Lung (tissue), 11 donors: ENCODE measurements at regions not wholly inside any gene's neighbourhood (a gene's known extent, or its start where the extent isn't known, plus 50 kb on each side); places are given as distances from the start of the nearest gene placed in this dataset.

ENCODE experiments used
- ATAC-seq: fragments of 200-7000 bp; cut with Tn5 transposase; one replicate; pipeline ENCODE4 v1.9.1; 2020; ENCODE audit warnings: moderate number of reproducible peaks; ENCODE audit not compliant: insufficient read depth, low FRiP score
- DNase-seq, 3 donors: peaks; one replicate each; pipeline ENCODE4 v3.0.0-alpha.2; 2013 to 2017
- H3K27ac ChIP-seq, 2 donors: one replicate each; pipeline ENCODE4 v1.5.1; 2013; ENCODE audit warnings: mild to moderate bottlenecking in 2 of 2, moderate library complexity in 2 of 2, control low read depth in 1 of 2, inconsistent platforms in 1 of 2, low read depth in 1 of 2, low read length in 1 of 2
- H3K27me3 ChIP-seq, 3 donors: one replicate each; pipeline ENCODE4 v1.5.1; 2013; ENCODE audit warnings: low read length in 2 of 3; ENCODE audit not compliant: control insufficient read depth in 3 of 3, insufficient read depth in 3 of 3
- H3K36me3 ChIP-seq, 4 donors: one replicate each; pipeline ENCODE4 v1.5.1; 2013; ENCODE audit warnings: low read length in 4 of 4, mild to moderate bottlenecking in 1 of 4, moderate library complexity in 1 of 4; ENCODE audit not compliant: control insufficient read depth in 4 of 4, insufficient read depth in 4 of 4
- H3K4me1 ChIP-seq, 5 donors: one replicate each; pipeline ENCODE4 v1.5.1; 2013; ENCODE audit warnings: low read length in 5 of 5, mild to moderate bottlenecking in 2 of 5, moderate library complexity in 1 of 5; ENCODE audit not compliant: control insufficient read depth in 5 of 5, insufficient read depth in 5 of 5
- H3K4me3 ChIP-seq: one replicate; pipeline ENCODE4 v1.5.1; 2013; ENCODE audit warnings: mild to moderate bottlenecking, control low read depth, moderate library complexity
- H3K9ac ChIP-seq, 2 donors: one replicate each; pipeline ENCODE4 v1.5.1; 2013; ENCODE audit warnings: low read length in 2 of 2, control low read depth in 1 of 2; ENCODE audit not compliant: insufficient read depth in 1 of 2
- H3K9me3 ChIP-seq, 4 donors: one replicate each; pipeline ENCODE4 v1.5.1; 2013; ENCODE audit warnings: low read length in 3 of 4, mild to moderate bottlenecking in 1 of 4, moderate library complexity in 1 of 4; ENCODE audit not compliant: control insufficient read depth in 4 of 4, insufficient read depth in 3 of 4
- WGBS, 2 donors: extraction: QIAGEN DNeasy Blood & Tissue Kit; methylation state at CpG; one replicate each; pipeline ENCODE4 v1.1.7; 2013; 5-methylcytosine and 5-hydroxymethylcytosine counted together
- TF ChIP-seq, protein P1 (sequence below): IDR thresholded peaks from 2 replicates; pipeline ENCODE4 v1.5.1; 2012; ENCODE audit warnings: mild to moderate bottlenecking; ENCODE audit errors: control extremely low read depth, extremely low read depth
- donor health status: control.
- donor health status: control.
- donor health status: Bipolar disorder and iron deficiency.
- donor health status: healthy.
- donor health status: DM: yes; HTN: yes; CAD: no.

DNA sequence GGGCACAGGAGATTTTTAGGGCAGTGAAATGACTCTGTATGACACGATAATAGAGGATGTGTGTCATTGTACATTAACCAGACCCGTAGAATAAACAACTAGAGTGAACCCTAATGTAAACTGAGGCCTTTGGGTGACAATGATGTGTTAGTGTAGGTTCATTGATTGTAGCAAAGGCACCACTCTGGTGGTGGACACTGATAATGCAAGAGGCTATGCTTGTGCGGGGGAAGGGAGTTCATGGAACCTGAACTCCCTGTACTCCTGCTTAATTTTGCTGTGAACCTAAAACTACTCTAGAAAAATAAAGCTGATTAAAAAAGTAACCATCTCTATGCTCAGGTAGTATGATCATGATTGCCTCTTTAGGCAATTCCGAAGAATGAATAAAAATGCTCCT is 96.3 kb upstream of the VIPR2 start:
- ATAC-seq (no peak), DNase-seq (no peak)
- H3K4me3 ChIP-seq, result no peak overlapping the region
- no peaks in the 10 kb centered on the region for H3K4me1 ChIP-seq
- WGBS, 2 donors, result 88 to 90% methylated on average over 4 of the region's 4 CpGs
- TF ChIP-seq, protein P1, sequence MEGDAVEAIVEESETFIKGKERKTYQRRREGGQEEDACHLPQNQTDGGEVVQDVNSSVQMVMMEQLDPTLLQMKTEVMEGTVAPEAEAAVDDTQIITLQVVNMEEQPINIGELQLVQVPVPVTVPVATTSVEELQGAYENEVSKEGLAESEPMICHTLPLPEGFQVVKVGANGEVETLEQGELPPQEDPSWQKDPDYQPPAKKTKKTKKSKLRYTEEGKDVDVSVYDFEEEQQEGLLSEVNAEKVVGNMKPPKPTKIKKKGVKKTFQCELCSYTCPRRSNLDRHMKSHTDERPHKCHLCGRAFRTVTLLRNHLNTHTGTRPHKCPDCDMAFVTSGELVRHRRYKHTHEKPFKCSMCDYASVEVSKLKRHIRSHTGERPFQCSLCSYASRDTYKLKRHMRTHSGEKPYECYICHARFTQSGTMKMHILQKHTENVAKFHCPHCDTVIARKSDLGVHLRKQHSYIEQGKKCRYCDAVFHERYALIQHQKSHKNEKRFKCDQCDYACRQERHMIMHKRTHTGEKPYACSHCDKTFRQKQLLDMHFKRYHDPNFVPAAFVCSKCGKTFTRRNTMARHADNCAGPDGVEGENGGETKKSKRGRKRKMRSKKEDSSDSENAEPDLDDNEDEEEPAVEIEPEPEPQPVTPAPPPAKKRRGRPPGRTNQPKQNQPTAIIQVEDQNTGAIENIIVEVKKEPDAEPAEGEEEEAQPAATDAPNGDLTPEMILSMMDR, result no peak
- H3K9ac ChIP-seq, result no peak overlapping the region
- peaks cover 0 to 2% (median 0%) of the 10 kb centered on the region in 4 donors for H3K9me3 ChIP-seq
- no peaks in the 10 kb centered on the region for H3K27me3 ChIP-seq
- no peak overlapping the region for H3K27ac ChIP-seq
- H3K36me3 ChIP-seq, result no peaks in the 10 kb centered on the region

DNA sequence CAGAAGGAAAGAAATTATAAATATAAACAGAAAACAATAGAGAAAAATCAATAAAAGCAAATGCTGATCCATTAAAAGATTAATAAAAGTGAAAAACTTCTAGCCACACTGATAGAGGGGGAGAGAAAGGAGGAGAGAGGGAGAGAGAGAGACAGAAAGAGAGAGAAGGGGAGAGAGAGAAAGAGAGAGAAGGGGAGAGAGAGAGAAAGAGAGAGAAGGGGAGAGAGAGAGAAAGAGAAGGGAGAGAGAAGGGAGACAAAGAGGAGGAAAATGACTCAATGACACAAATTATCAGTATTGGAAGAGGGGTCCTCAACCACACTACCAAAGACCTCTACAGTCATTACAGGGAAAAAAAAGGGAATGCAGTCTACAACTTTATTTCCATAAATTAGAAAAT is 94.4 kb upstream of the VIPR2 start:
- H3K27me3 ChIP-seq, result no peaks in the 10 kb centered on the region
- H3K9ac ChIP-seq, result no peak overlapping the region
- DNase-seq, result no peak
- no peaks in the 10 kb centered on the region for H3K4me1 ChIP-seq
- H3K36me3 ChIP-seq, result no peaks in the 10 kb centered on the region
- no peak for ATAC-seq
- peaks cover 0 to 2% (median 0%) of the 10 kb centered on the region in 4 donors for H3K9me3 ChIP-seq
- TF ChIP-seq, protein P1, result no peak
- H3K27ac ChIP-seq, result no peak overlapping the region
- H3K4me3 ChIP-seq, result no peak overlapping the region

DNA sequence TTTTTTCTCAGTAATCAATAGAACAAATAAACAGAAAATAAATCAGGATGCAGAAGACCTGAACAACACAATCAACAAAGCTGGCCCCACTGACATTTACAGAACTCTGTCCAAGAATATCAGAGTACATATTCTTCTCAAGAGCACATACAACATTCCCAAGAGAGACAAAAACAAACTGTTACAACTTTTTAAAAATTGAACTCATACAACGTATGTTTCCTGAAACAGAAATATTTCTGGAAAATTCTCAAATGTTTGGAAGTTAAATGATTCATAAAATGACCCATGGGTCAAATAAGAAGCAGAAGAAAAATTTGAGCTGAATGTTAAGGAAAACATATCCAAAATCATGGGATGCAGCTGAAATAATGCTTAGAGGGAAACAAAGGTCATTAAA is 93.9 kb upstream of the VIPR2 start:
- ATAC-seq (no peak), DNase-seq (no peak)
- Histone ChIP-seq H3K27ac (no peak overlapping the region), H3K4me1 (no peaks in the 10 kb centered on the region), H3K9me3 (peaks cover 0 to 2% (median 0%) of the 10 kb centered on the region in 4 donors), H3K27me3 (no peaks in the 10 kb centered on the region), H3K4me3 (no peak overlapping the region), H3K9ac (no peak overlapping the region), H3K36me3 (no peaks in the 10 kb centered on the region)
- WGBS, 2 donors, result 65 to 75% methylated on average over 1 of the region's 1 CpG
- TF ChIP-seq, protein P1, result no peak

DNA sequence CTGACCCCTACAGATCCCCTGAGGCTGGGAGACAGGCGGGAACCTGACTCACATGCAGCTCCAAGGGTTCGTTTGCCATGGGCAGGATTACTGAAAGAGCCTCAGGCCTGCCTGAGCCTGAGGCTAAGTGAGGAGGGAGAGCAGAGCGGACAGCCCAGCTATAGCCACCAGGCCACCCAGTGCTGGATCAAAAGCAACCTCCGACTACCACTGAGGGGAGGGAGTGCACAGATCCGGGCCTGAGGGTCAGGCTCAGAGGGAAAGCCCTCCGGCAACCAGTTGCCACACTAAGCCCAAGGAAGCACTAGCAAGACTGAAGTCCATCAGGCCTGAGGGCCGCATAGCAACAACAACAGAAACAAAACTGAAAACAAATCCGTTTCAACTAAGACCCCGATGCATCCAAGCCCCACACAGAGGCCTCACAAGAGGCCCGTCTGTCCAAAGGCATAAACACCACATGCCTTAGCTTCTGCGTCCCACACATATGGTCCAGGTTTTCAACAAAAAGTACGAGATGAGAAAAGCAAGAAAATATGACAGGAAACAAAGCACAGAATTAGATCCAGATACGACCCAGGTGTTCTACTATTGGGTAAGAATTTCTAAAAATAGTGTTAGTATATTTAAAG is 92.5 kb upstream of the VIPR2 start:
- Histone ChIP-seq H3K36me3 (no peaks in the 10 kb centered on the region), H3K27me3 (no peaks in the 10 kb centered on the region), H3K9me3 (peaks cover 0 to 2% (median 0%) of the 10 kb centered on the region in 4 donors), H3K9ac (no peak overlapping the region), H3K4me1 (no peaks in the 10 kb centered on the region), H3K4me3 (no peak overlapping the region), H3K27ac (no peak overlapping the region)
- TF ChIP-seq, protein P1, result no peak
- ATAC-seq, result no peak
- 80 to 81% methylated on average over 13 of the region's 13 CpGs for WGBS, 2 donors
- peak in 2 of 3 donors; percentile 4 to 11 for DNase-seq
